Suppressor macrophage (primary cell): ENCODE measurements at regions not wholly inside any gene's neighbourhood (a gene's known extent, or its start where the extent isn't known, plus 50 kb on each side); places are given as distances from the start of the nearest gene placed in this dataset.

Source experiments
- DNase-seq, 4 experiments: peaks; one replicate each; pipeline ENCODE4 v3.0.0-alpha.2; 2020 to 2022

- no peak for DNase-seq
These were observed 104.4 kb downstream of the CRYAA start for GRCh38 chr21:43273016-43273707.

- DNase-seq: no peak
These were observed 103.8 kb downstream of the CRYAA start for GRCh38 chr21:43272591-43272990.

- DNase-seq: no peak
These were observed 102.7 kb downstream of the CRYAA start for GRCh38 chr21:43271452-43272020.

GRCh38 chr21:43270800-43271301 is 102.0 kb downstream of the CRYAA start:
- no peak for DNase-seq

GRCh38 chr21:43269957-43270705 is 101.3 kb downstream of the CRYAA start:
- DNase-seq: no peak

- peak in 3 of 4 experiments; percentile 16 to 47 (median 37) for DNase-seq
These were observed 100.6 kb downstream of the CRYAA start for GRCh38 chr21:43269440-43269839.

- no peak for DNase-seq
These were observed 100.0 kb downstream of the CRYAA start for GRCh38 chr21:43268804-43269186.

- no peak for DNase-seq
These were observed 99.4 kb downstream of the CRYAA start for GRCh38 chr21:43268086-43268803.

- DNase-seq: no peak
These were observed 98.7 kb downstream of the CRYAA start for GRCh38 chr21:43267391-43268085.

- peak; percentile 24 to 78 (median 51) for DNase-seq
These were observed 97.7 kb downstream of the CRYAA start for GRCh38 chr21:43266534-43266933.

GRCh38 chr21:43262427-43262826 is 93.6 kb downstream of the CRYAA start:
- DNase-seq: no peak
